HG02852 (cell line): ENCODE measurements at regions not wholly inside any gene's neighbourhood (a gene's known extent, or its start where the extent isn't known, plus 50 kb on each side); places are given as distances from the start of the nearest gene placed in this dataset.

Source experiments
- ATAC-seq: cut with Tn5 transposase; IDR thresholded peaks from one replicate; pipeline ENCODE4 v1.9.1; 2021; ENCODE audit warnings: mild to moderate bottlenecking, moderate library complexity; ENCODE audit not compliant: unreplicated experiment

DNA sequence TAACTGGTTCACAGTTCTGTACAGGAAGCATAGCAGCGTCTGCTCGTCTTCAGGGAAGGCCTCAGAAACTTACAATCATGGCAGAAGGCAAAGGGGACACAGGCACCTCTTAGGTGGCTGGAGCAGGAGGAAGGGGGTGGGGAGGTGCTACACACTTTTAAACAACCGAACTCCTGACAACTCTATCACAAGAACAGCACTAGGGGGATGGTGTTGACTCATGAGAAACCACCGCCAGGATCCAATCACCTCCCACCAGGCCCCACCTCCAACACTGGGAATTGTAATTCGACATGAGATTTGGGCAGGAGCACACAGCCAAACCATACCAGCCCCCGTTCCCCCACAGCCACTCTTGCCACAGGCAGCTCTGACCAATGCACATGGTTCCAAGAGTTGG, 306.3 kb upstream of the POU3F1 start:
- ATAC-seq = no peak

DNA sequence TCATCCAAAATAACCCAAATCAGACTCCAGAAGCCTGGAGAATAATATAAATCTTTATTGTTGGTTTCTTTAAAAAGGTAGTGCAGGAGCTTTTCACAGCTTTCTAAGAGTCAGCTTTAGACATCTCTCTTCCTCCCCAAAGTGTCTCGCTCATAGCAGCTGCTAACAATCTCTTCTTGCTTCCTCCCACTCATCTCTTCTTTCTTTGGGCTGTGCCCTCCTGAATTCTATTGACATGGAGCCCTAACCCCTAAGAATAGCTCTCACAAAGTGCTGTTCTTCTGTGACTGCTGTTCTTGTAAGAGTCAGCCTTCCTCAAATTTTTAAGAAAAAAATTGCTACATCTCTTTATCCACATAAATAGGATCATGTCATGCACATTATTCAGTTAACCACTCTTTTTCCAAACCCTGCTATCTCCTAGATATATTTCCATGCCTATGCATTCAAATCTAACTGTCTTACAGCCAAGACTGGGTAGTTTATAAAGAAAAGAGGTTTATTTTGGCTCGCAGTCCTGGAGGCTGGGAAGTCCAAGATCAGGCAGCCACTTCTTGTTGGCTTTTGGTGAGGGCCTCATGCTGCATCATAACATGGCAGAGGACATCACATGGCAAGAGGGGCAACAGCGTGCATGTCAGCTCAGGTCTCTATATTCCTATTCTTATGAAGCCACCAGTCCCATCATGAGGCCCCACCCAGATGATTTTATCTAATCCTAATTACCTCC, 301.0 kb upstream of the POU3F1 start:
- ATAC-seq = no peak

DNA sequence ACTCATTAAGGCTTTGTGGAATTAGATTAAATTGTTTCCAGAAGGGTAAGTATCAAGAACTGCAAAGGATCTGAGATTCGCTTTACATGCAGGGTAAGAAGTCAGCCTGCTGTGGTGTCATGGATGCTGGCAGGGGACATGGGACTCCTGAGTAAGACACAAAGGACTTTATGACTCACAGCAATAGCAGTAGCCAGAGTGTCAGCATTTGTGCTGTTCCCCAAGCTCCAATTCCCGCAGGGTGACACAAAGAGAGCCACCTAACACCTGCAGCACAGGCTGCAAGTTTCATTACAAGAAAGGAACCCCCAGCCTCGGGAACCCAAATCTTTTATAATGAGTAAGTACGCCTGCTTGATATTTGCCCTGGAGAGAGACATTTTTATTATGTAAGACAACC, 298.1 kb upstream of the POU3F1 start:
- no peak for ATAC-seq

DNA sequence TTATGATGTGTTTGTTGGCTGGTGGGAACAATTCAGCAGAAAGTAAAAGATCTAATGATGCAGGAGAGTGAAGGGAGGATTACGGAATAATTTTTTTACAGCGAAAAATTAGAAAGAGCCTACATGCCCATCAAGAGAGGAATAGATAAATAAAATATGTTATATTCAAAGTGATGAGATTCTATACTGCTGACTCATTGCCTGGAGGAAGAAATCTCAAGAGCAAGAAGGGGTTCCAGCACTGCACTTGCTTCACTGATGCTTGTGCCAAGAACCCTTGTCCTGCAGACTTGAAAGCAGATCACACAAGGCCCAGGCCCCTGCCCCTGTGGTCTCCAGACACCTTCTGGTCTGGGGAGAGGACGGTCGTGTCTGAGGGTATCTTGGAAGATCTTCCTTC, 295.1 kb upstream of the POU3F1 start:
- ATAC-seq = no peak

DNA sequence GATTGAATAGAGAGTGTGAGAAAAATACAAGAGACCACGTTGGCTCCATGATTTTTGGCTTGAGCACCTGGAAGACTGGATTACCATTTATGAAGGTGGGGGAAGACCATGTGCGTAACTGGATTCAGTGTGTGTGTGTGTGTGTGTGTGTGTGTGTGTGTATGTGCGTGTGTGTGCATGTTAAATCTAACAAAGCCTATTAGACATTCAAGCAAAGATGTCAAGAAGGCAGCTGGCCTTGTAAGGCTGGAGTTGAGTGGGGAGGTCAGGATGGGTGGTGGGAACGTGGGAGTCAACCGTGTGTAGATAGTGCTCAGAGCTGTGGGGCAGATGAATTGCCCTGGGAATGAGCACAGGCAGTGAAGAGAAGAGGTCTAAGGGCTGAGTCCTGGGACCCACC, 293.8 kb upstream of the POU3F1 start:
- ATAC-seq = no peak

DNA sequence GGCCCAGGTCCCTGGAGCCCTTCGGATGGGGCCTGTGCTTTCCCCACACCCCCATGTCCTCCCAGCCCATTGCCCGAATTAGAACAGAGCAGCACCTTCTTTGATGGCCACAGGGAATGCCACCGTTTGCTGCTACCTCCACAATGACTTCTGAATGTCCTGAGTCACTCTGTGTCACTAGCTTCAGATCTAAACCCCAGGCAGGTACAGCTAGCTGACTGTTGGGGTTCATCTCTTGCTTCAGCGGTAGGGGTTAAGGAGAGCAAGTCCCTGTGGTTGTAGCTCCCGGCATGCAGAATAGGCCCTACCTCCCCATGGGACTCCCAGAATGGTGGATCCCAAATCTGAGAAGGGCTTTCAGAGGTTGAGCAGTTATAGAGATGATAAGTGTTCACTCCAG, 291.1 kb upstream of the POU3F1 start:
- no peak for ATAC-seq

DNA sequence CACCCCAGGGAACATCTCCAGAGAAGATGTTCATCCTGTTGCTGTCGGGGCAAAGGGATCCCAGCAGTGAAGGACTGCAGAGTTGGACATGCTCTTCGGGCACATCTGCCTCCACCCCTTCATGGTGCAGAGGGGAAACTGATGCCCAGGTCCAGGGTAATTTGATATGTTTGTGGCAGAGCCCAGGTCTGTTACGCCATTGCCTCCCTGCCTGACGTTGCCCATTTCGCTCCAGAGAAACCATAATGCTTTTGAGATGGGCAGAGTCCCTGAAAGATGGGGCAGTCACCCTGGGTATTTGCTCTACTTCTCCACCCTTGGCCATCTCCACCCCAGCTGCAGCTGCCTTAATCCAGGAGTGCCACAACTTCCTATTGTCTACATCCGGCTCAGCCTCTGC, 290.4 kb upstream of the POU3F1 start:
- no peak for ATAC-seq

DNA sequence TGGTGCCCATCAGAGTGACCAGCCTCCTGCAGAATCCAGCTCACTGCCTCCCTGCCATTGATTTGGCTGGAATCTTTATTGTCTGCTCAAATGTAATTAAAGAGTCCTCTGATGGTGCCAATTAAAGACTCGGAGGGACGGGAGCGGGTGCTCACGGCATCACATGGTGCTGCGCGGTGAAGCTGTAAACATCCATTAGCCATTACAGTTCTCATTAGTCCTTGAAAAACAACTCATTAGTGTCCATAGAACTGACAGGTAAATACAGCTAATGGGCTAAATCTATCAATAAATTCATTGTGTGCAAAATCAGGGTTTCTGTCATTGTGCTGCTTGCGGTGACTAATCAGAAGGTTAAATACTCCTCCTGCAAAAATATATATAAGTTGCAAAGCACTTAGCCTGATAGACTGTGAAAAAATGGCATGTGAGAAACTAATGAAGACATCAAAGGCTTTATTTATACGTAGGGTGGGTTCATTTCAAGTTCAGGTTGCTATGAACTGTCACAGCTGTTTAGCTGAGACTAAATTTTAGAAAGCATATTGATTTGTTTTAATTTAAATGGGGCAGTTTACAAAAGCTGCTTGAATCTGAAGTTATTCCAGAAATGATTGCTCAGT, 289.8 kb upstream of the POU3F1 start:
- no peak for ATAC-seq

DNA sequence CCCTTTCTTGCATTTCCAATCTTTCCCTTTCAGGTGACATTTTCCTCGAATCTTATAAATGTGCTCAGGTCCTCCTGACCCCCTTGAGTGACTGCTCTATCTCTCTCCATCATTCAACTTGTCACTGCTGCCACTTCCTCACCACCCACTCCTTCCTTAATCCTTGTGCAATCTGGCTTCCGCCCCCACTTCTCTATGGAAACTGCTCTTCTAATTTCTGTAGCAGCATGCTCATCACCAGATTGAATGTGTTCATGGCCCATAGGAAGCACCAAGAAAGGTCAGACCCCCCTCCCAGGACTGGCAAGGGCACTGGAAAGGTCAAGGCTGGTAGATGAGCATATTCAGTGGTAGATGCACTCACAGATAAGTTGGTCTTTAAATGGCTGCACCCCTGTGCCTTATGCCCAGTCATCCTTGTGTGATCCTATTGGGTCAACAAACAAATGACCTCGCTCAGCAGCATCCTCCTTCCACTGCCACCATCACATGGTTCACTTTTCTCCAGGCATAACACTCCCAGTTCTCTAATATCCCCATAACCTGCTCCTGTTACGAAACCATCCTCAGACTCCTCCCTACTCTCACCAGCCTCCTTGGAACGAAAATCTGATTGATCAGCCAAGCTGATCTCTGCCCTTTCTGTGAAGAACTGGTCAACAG, 288.5 kb upstream of the POU3F1 start:
- ATAC-seq = no peak

DNA sequence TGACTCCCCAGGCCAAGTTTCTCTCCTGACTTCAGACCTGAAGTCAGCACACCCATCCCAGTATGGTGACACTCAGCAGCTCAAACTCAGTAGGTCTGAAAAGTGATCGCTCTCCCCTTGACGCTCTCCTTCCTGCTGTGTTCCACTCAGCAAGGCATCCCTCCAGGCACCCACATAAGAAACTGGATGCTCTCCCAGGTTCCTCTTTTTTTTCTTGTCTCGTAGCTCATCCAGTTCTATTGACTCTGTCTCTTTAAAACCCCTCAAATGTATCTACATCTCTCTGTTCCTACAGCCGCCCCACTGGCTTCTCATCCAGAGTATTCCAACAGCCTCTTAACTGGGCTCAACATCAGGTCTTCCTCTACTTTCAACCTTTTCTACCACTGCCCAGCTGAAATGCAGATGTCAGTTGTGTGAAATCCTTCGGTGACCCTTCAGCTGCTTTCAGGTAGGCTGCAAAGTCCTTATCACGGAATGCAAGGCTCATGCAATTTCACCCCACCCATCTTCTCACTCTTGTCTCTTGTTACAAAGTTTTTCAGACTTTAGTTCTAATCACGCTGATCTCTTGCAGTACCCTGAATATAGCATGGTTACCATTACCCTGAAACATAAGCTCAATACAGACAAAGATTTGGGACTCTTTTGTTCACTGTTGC, 286.2 kb upstream of the POU3F1 start:
- no peak for ATAC-seq

DNA sequence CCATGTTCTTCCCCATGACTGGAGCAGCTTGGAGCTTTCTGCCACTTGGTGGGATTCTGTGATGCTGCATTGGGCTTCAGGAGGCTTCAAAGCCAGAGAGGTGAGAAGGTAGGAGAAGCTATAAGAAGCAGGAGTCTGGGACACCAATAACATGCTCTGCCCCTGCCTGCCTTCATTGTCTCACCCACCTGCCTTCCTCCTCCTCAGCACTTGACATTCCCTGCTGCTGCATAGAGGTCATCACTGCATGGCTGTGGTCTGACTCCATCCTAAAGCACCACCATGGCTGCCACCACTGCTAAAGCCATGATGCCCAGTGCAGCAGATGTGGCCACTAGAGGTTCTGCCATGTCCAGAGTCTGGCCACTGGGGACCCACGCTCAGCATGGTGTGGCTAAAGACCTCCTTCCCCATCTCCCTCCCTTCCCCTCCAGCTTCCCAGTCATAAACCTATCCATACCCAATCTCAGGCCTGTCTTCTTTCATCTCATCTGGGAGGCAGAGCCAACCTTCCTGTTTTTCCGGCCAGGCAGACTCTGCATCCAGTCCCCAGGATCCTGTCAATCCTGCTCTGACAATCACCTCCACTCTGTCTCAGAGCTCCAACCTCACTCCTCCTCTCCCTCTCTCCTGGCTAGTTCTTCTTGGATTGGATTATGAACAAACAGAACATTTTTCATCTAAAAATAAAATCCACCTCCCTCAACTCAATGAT, 285.1 kb upstream of the POU3F1 start:
- no peak for ATAC-seq

DNA sequence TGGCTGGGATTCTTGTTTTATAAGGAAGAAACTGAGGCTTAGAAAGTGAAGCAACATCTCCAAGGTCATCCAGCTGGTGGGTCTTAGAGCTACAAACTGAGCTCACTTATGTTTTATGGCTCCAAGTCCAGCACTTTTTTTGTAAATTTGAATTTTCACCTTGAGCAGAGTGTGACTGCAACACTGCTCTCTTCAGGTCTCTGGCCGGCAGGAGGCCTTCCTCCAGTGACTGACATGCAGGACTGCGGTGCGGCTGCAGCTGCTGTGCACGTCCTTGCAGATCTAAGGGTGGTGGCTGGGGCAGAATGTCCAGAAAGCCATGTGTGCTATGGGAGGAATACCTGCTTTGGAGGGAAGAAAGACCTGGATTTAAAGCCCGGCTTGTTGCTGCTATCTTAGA, 284.2 kb upstream of the POU3F1 start:
- ATAC-seq = no peak

DNA sequence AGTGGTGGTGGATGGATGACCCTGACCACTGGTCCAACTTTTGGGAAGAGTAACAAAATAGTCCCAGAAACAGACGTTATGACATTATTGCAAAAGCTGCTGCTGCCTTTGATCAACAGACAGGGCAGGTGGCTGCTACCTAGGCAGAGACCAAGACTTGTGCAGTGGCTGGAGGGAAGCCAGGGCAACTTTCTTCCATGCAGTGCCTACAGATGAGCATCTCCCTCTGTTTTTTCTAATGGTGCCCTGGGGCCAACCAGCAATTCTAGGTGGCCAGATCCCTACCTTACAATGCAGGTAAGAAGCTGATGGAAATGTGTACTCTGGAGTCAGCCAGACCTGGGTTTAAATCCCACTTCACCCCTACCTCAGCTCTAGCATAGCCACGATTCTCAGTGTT, 283.1 kb upstream of the POU3F1 start:
- ATAC-seq = no peak

DNA sequence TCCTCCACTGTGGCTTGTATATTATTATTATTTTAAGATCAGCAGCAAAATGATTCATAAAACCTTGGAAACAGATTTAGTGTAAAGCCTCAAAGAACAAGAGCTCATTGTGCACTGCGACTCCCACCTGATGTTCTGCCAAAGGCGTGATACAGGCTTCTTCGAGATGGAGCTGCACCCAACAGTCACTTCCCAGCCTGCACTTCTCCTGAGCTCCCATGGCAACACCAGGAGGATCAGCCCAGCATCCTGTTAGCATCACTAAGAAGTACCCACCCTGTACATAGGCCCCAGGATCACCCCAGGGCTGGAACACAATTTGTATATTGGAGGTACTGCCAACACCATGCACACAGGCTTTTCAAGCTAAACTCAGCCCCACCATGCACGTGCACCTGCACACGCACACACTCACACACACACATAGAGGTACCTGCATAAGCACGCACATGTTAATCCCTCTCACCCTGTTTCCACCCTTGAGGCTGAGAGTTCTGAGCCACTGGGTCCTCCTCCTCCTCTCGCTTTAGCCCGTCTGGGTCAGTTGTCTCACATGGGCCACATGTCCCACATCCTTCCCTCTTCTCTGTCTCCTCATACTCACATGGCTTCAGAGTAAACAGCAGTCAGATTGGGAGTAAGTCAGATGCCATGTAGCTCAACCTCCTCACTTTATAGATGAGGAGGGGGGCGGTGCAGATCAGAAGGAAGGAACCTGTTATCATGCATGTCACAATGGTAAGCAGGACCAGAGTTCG, 281.9 kb upstream of the POU3F1 start:
- no peak for ATAC-seq

DNA sequence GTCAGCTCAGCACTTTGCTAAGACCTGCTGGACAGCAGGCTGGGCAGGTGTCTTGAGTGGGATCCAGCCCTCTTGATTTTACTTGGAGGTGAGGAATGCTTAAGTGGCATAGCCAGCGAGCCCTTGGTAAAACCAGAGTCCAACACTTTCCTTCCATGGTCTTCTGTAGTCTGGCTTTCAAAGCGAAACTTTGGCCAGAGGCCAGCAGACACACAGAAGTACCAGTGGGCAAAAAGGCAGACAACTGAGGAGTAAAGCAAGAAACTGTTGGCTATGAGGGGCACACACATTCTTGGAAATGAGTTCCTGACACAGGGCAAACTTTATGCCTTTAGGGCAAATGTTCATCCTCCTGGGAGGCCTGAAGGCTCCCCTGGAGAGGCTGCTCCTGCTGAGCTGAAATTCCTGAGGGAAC, 281.0 kb upstream of the POU3F1 start:
- no peak for ATAC-seq

DNA sequence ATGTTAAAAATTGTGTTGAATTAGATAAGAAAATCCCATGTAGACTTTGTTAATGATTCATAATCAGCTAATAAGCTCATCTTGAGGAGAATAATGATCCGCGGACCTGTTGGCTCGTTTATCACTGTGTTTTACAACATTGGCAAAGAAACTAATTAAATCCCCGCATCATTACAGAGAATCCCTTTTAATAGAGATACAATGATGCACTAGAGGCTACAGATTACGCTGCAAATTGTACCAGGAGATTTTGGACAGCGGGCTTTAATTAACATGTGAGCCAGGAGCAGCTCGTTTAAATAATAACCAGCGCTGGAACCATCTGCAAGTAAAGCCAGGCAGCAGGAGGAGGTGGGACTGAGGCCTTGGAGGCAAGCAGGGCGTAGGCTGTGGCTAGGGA, 280.3 kb upstream of the POU3F1 start:
- ATAC-seq = no peak

DNA sequence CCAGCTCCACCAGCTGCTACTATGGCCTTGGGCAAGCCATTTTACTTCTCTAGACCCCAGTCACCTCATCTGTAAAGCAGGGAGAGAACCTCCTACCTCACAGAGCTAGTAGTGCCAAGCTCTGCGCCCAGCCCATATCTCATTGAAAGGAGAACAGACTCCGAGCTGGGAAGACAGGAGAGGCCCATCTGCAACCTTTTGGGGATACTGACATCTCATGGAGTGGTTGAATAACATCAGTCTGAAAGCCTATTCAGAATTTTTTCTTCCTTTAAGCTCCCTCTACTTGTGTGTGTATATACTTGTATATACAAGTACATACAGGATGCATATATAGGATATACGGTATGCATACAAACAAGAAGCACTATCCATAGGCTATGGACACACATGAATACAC, 279.5 kb upstream of the POU3F1 start:
- ATAC-seq = no peak

DNA sequence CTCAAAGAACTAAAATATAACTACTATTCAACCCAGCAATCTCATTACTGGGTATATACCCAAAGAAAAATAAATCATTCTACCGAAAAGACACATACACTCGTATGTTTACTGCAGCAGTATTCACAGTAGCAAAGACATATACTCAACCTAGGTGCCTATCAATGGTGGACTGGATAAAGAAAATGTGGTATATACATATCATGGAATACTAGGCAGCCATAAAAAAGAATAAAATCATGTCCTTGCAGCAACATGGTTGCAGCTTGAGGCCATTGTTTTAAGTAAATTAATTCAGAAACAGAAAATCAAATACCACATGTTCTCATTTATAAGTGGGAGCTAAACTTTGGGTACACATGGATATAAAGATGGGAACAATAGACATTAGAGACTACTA, 266.2 kb upstream of the POU3F1 start:
- ATAC-seq = no peak

DNA sequence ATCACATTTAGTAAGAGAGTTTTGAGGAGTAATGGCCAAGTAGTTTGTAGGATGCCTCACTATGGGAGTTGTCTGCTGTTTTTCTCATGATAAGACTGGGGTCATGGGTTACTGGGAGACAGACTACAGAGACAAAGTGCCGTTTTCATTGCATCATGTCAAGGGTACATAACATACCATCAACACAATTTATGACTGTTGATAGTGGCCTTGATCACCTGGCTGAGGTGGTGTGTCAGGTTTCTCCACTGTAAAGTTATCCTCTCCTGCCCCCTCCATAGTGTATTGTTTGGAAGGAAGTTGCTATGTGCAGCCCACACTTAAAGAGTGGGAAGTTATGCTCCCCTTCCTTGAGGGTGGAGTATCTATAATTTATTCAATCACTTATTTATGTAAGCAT, 263.5 kb upstream of the POU3F1 start:
- ATAC-seq = no peak

DNA sequence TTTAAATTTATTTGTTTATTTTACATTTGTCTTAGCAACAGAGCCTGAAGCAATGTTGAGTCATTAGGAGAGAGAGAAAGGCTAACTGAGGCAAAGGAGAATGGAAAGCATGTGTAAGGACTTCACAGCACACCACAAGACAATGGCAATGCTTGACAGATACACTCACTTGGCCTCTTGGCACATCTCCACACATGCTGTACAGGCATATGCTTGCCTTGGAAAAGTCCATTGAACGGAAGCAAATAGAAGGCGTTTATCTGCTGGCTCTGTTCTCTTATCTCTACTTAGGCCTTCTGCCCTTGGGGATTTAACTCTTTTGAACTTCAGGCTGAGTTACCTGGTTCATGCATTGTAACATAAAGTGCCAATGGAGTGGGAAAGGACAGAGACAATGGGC, 262.2 kb upstream of the POU3F1 start:
- ATAC-seq = no peak

DNA sequence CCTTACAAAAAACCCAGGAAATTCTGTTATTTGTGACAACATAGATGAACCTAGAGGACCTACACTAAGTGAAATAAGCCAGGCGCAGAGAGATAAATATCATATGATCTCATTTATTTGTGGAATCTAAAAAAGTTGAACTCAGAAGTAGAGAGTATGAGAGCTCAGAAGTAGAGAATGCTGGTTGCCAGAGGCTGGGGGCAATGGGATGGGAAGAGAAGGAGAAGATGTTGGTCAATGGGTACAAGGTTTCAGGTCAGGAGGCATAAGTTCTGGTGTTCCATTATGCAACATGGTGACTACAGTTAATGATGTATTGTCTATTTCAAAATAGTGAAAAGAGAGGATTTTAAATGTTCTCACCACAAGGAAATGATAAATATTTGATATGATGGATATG, 259.1 kb upstream of the POU3F1 start:
- ATAC-seq = no peak
